Peyer's patch (tissue), 4 donors: ENCODE measurements at regions not wholly inside any gene's neighbourhood (a gene's known extent, or its start where the extent isn't known, plus 50 kb on each side); places are given as distances from the start of the nearest gene placed in this dataset.

Experiments used
- DNase-seq, 3 donors: peaks; one replicate each; pipeline ENCODE4 v3.0.0-alpha.2; 2017 to 2019
- H3K27ac ChIP-seq, 4 donors: fragments of 200-600 bp; sonication (generic); one replicate each; pipeline ENCODE4 v1.5.1; 2016 to 2019
- H3K27me3 ChIP-seq, 2 donors: fragments of 200-600 bp; sonication (generic); one replicate each; pipeline ENCODE4 v1.5.1; 2019
- H3K36me3 ChIP-seq, 3 donors: fragments of 200-600 bp; sonication (generic); one replicate each; pipeline ENCODE4 v1.5.1; 2016 to 2019
- H3K4me1 ChIP-seq, 4 donors: fragments of 200-600 bp; sonication (generic); one replicate each; pipeline ENCODE4 v1.5.1; 2016 to 2019
- H3K4me3 ChIP-seq, 4 donors: fragments of 200-600 bp; sonication (generic); 1 replicate in 3 of 4; 2 replicates in 1 of 4; pipeline ENCODE4 v1.5.1; 2016 to 2019; ENCODE audit warnings: mild to moderate bottlenecking in 1 of 4
- H3K9me3 ChIP-seq, 4 donors: fragments of 200-600 bp; sonication (generic); one replicate each; pipeline ENCODE4 v1.5.1; 2016 to 2019; ENCODE audit warnings: mild to moderate bottlenecking in 1 of 4
- CTCF ChIP-seq, 6 experiments: fragments of 450-650 bp in 4 of 6; fragments of 200-600 bp in 2 of 6; sonication (generic) in 1 of 6; IDR thresholded peaks; one replicate each; pipeline ENCODE4 v1.5.1; 2017 to 2019; ENCODE audit warnings: antibody characterized with exemption in 6 of 6, mild to moderate bottlenecking in 3 of 6, moderate library complexity in 1 of 6
- POLR2A ChIP-seq, 2 donors: fragments of 450-650 bp; IDR thresholded peaks; one replicate each; pipeline ENCODE4 v1.5.1; 2017; ENCODE audit warnings: antibody characterized with exemption in 2 of 2, mild to moderate bottlenecking in 2 of 2, moderate library complexity in 2 of 2

GRCh38 chr13:111971891-111972780 is 94.8 kb upstream of the SOX1 start:
- Histone ChIP-seq H3K36me3 (no peaks in the 10 kb centered on the region), H3K4me1 (peaks cover 0 to 10% (median 0%) of the 10 kb centered on the region in 4 donors), H3K27ac (no peak overlapping the region), H3K9me3 (no peaks in the 10 kb centered on the region), H3K4me3 (no peak overlapping the region), H3K27me3 (no peaks in the 10 kb centered on the region)
- TF ChIP-seq CTCF (IDR thresholded peaks at IDR 0.05) = no peak
- no peak for TF ChIP-seq POLR2A (IDR thresholded peaks at IDR 0.05)
- DNase-seq = no peak

GRCh38 chr13:111973186-111973585 is 93.8 kb upstream of the SOX1 start:
- H3K27me3 ChIP-seq = no peaks in the 10 kb centered on the region

GRCh38 chr13:111973605-111974340 is 93.2 kb upstream of the SOX1 start:
- no peak for TF ChIP-seq POLR2A (IDR thresholded peaks at IDR 0.05)
- no peak for TF ChIP-seq CTCF (IDR thresholded peaks at IDR 0.05)
- no peak for DNase-seq
- peaks cover 0 to 10% (median 0%) of the 10 kb centered on the region in 4 donors for H3K4me1 ChIP-seq
- no peaks in the 10 kb centered on the region for H3K9me3 ChIP-seq
- no peaks in the 10 kb centered on the region for H3K36me3 ChIP-seq
- no peaks in the 10 kb centered on the region for H3K27me3 ChIP-seq
- no peak overlapping the region for H3K4me3 ChIP-seq
- H3K27ac ChIP-seq = no peak overlapping the region

More at GRCh38 chr13:111973186-111973585, 93.8 kb upstream of the SOX1 start:
- H3K27ac ChIP-seq = no peak overlapping the region
- no peak for DNase-seq
- TF ChIP-seq CTCF (IDR thresholded peaks at IDR 0.05) = no peak
- TF ChIP-seq POLR2A (IDR thresholded peaks at IDR 0.05) = no peak
- no peaks in the 10 kb centered on the region for H3K9me3 ChIP-seq
- no peaks in the 10 kb centered on the region for H3K36me3 ChIP-seq
- H3K4me1 ChIP-seq = peaks cover 0 to 10% (median 0%) of the 10 kb centered on the region in 4 donors
- H3K4me3 ChIP-seq = no peak overlapping the region

GRCh38 chr13:111974341-111974640 is 92.7 kb upstream of the SOX1 start:
- Histone ChIP-seq H3K27me3 (no peaks in the 10 kb centered on the region), H3K27ac (no peak overlapping the region), H3K4me3 (no peak overlapping the region), H3K9me3 (no peaks in the 10 kb centered on the region), H3K36me3 (no peaks in the 10 kb centered on the region), H3K4me1 (peaks cover 0 to 10% (median 0%) of the 10 kb centered on the region in 4 donors)
- TF ChIP-seq POLR2A (IDR thresholded peaks at IDR 0.05) (no peak), CTCF (IDR thresholded peaks at IDR 0.05) (no peak)
- DNase-seq = no peak

GRCh38 chr13:111975539-111976473 is 91.1 kb upstream of the SOX1 start:
- Histone ChIP-seq H3K27ac (no peak overlapping the region), H3K4me3 (no peak overlapping the region), H3K36me3 (no peaks in the 10 kb centered on the region), H3K27me3 (no peaks in the 10 kb centered on the region), H3K4me1 (peaks cover 0 to 10% (median 0%) of the 10 kb centered on the region in 4 donors), H3K9me3 (no peaks in the 10 kb centered on the region)
- TF ChIP-seq CTCF (IDR thresholded peaks at IDR 0.05) (no peak), POLR2A (IDR thresholded peaks at IDR 0.05) (no peak)
- DNase-seq = no peak
